OCI-LY1 (cell line): ENCODE measurements at regions not wholly inside any gene's neighbourhood (a gene's known extent, or its start where the extent isn't known, plus 50 kb on each side); places are given as distances from the start of the nearest gene placed in this dataset.

Experiments
- H2AFZ ChIP-seq: fragments of 200-600 bp; sonication (generic), shearing (Covaris generic); 2 replicates; pipeline ENCODE4 v1.6.0; 2014; ENCODE audit warnings: antibody characterized with exemption, mild to moderate bottlenecking, low read length
- H3F3A ChIP-seq: fragments of 200-600 bp; sonication (generic), shearing (Covaris generic); 2 replicates; pipeline ENCODE4 v1.6.0; 2014; ENCODE audit warnings: mild to moderate bottlenecking, antibody characterized with exemption, low read length, moderate library complexity; ENCODE audit not compliant: insufficient read depth
- H3K27ac ChIP-seq: fragments of 200-600 bp; sonication (generic); 2 replicates; pipeline ENCODE4 v1.5.1; 2014; ENCODE audit warnings: low read length, mixed run types, mild to moderate bottlenecking, low read depth; ENCODE audit not compliant: poor library complexity, severe bottlenecking
- H3K27me3 ChIP-seq: fragments of 200-600 bp; sonication (generic); 2 replicates; pipeline ENCODE4 v1.6.0; 2014; ENCODE audit warnings: antibody characterized with exemption, mild to moderate bottlenecking, low read length, moderate library complexity; ENCODE audit not compliant: insufficient read depth
- H3K36me3 ChIP-seq: fragments of 200-600 bp; sonication (generic); 2 replicates; pipeline ENCODE4 v1.6.1; 2014; ENCODE audit warnings: mild to moderate bottlenecking, antibody characterized with exemption, low read length, moderate library complexity, mixed read lengths; ENCODE audit not compliant: insufficient read depth
- H3K4me1 ChIP-seq: fragments of 200-600 bp; sonication (generic); 2 replicates; pipeline ENCODE4 v1.5.1; 2014; ENCODE audit warnings: mild to moderate bottlenecking, low read length, moderate library complexity; ENCODE audit not compliant: insufficient read depth, severe bottlenecking
- H3K4me2 ChIP-seq: fragments of 200-600 bp; sonication (generic), shearing (Covaris generic); 2 replicates; pipeline ENCODE4 v1.6.1; 2014; ENCODE audit warnings: low read length
- H3K4me3 ChIP-seq: fragments of 200-600 bp; sonication (generic); 2 replicates; pipeline ENCODE4 v1.5.1; 2014; ENCODE audit warnings: low read length, low read depth, mild to moderate bottlenecking, mixed read lengths; ENCODE audit not compliant: poor library complexity, severe bottlenecking
- H3K79me2 ChIP-seq: fragments of 200-600 bp; shearing (Covaris generic); 2 replicates; pipeline ENCODE4 v1.6.1; 2016; ENCODE audit warnings: mixed run types, low read length, mixed read lengths; ENCODE audit not compliant: insufficient read depth
- H3K9ac ChIP-seq: fragments of 200-600 bp; sonication (generic), shearing (Covaris generic); 2 replicates; pipeline ENCODE4 v1.6.1; 2014; ENCODE audit warnings: mild to moderate bottlenecking, low read length, mixed read lengths
- H3K9me2 ChIP-seq: fragments of 200-600 bp; sonication (generic), shearing (Covaris generic); 2 replicates; pipeline ENCODE4 v1.6.1; 2014; ENCODE audit warnings: low read depth, mild to moderate bottlenecking, low read length, mixed read lengths
- H3K9me3 ChIP-seq: fragments of 200-600 bp; shearing (Covaris generic); 2 replicates; pipeline ENCODE4 v1.6.1; 2014; ENCODE audit warnings: low read length, mixed read lengths
- H4K20me1 ChIP-seq: fragments of 200-600 bp; sonication (generic), shearing (Covaris generic); 2 replicates; pipeline ENCODE4 v1.6.0; 2016; ENCODE audit warnings: mild to moderate bottlenecking, low read length; ENCODE audit not compliant: insufficient read depth
- EZH2 ChIP-seq: fragments of 200-600 bp; sonication (generic), shearing (Covaris generic); IDR thresholded peaks from 2 replicates; pipeline ENCODE4 v1.8.0; 2017; ENCODE audit warnings: borderline replicate concordance, mixed run types, mild to moderate bottlenecking, antibody characterized with exemption, low read length, moderate library complexity, mixed read lengths
- TF ChIP-seq, protein P1 (sequence below): fragments of 200-600 bp; sonication (generic), shearing (Covaris generic); IDR thresholded peaks from 2 replicates; pipeline ENCODE4 v1.5.1; 2017; ENCODE audit warnings: mild to moderate bottlenecking, antibody characterized with exemption, low read length, moderate library complexity, mixed read lengths

DNA sequence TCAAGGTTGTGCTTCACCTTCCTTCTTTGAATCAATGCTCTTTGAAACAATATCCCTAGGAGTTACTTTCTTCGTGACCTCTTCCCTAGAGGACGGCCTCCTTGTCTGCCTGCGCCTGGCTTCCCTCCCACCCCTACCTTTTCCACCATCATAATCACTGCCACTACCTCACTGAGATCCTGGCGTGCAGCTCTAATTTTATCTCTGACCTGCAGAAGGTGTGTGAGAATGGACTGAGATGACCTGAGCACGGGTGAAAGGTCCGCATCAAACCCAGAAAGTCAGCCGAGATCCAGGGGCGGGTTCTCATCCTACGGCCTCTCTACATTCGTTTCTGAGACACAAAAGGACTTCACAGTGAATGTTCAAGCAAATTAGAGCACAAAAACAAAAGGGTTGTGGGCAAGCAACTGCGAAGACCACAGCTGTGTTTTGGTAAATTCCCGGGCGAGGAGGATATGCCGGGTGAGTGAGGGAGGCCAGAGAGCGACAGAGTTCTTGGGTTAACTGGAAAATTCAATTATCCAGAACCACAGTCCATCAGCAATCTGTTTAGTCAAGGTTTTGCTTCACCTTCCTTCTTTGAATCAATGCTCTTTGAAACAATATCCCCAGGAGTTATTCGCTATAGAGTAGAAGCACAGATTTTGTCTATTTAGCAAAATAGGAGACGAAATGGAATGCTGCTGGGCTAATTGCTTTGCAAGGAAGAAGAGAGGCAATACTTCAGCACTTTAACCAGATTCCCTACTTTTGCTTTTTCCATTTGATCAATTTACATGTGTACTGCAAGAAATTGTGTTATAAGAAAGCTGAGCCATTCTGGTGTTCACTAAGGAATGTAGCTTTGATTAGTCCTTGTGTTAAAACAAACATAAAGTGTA, 212.6 kb downstream of the ACKR3 start:
- Histone ChIP-seq H3K9me2 (no peaks in the 10 kb centered on the region), H3K79me2 (no peaks in the 10 kb centered on the region), H3K36me3 (no peaks in the 10 kb centered on the region), H3K9me3 (no peaks in the 10 kb centered on the region), H3K4me2 (no peak overlapping the region), H3F3A (no peaks in the 10 kb centered on the region), H3K27me3 (no peaks in the 10 kb centered on the region; the same call in 1 of the 2 replicates), H3K4me1 (no peaks in the 10 kb centered on the region), H3K27ac (no peak overlapping the region), H3K4me3 (no peak overlapping the region), H3K9ac (no peak overlapping the region), H2AFZ (no peak overlapping the region), H4K20me1 (no peaks in the 10 kb centered on the region)
- TF ChIP-seq EZH2 = no peak
- TF ChIP-seq, protein P1, sequence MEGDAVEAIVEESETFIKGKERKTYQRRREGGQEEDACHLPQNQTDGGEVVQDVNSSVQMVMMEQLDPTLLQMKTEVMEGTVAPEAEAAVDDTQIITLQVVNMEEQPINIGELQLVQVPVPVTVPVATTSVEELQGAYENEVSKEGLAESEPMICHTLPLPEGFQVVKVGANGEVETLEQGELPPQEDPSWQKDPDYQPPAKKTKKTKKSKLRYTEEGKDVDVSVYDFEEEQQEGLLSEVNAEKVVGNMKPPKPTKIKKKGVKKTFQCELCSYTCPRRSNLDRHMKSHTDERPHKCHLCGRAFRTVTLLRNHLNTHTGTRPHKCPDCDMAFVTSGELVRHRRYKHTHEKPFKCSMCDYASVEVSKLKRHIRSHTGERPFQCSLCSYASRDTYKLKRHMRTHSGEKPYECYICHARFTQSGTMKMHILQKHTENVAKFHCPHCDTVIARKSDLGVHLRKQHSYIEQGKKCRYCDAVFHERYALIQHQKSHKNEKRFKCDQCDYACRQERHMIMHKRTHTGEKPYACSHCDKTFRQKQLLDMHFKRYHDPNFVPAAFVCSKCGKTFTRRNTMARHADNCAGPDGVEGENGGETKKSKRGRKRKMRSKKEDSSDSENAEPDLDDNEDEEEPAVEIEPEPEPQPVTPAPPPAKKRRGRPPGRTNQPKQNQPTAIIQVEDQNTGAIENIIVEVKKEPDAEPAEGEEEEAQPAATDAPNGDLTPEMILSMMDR = no peak

DNA sequence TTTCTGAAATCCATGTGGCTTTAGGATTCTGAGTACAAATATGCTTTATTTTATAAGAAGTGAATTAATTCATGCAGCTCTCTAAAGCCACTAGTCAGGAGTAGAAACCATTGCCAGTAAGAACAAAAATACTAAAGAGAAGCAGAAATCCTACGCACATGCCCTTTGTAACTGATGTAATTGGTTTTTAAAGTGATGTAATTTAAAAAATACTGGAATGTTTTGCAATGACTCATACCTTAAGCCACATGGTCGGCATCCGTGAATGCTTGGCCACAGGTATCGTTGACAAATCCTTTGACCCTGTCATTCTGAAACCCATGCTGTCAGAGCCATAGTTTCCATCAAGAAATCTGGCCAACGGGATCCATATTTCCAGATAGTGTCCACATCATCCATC, 213.3 kb downstream of the ACKR3 start:
- no peaks in the 10 kb centered on the region for H3F3A ChIP-seq
- no peaks in the 10 kb centered on the region for H3K79me2 ChIP-seq
- H3K27ac ChIP-seq = no peak overlapping the region
- no peaks in the 10 kb centered on the region for H3K4me1 ChIP-seq
- H3K9me2 ChIP-seq = no peaks in the 10 kb centered on the region
- no peak overlapping the region for H2AFZ ChIP-seq
- H3K9ac ChIP-seq = no peak overlapping the region
- no peaks in the 10 kb centered on the region for H3K9me3 ChIP-seq
- H3K4me3 ChIP-seq = no peak overlapping the region
- H3K27me3 ChIP-seq = no peaks in the 10 kb centered on the region
- no peak overlapping the region for H3K4me2 ChIP-seq
- TF ChIP-seq EZH2 = no peak
- TF ChIP-seq, protein P1 = no peak
- no peaks in the 10 kb centered on the region for H3K36me3 ChIP-seq
- H4K20me1 ChIP-seq = no peaks in the 10 kb centered on the region

DNA sequence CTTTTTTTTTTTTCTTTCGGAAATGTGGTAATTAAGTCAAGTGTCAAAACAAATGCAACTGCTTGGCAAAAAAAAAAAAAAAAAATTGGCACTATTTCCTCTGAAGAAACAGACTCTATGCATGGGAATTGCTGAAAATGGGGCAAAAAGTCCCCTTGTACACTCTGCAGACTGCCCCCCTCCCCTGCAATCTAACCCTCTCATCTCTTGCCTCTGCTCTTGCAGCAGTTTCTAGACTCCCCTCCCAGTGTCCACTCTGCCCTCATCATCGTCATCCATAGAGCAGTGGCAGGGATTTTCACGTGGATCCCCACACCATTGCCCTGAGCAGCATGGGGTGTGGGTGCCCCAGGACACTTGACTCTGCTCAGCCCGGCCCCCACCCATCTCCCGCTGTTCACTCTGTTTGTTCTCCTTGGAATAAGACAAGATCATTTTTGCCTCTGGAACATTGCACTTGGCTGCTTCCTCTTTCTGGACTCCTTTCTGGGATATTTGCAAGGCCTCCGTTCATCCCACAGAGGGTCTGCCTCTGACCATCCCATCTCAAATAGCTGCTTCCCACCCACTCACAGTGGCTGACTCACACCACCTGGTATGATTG, 213.9 kb downstream of the ACKR3 start:
- Histone ChIP-seq H2AFZ (no peak overlapping the region), H3K27me3 (no peaks in the 10 kb centered on the region), H4K20me1 (no peaks in the 10 kb centered on the region), H3K27ac (no peak overlapping the region), H3K9ac (no peak overlapping the region), H3K79me2 (no peaks in the 10 kb centered on the region), H3K9me3 (no peaks in the 10 kb centered on the region), H3K36me3 (no peaks in the 10 kb centered on the region), H3F3A (no peaks in the 10 kb centered on the region), H3K4me2 (no peak overlapping the region), H3K9me2 (no peaks in the 10 kb centered on the region), H3K4me1 (no peaks in the 10 kb centered on the region), H3K4me3 (no peak overlapping the region)
- TF ChIP-seq, protein P1 = no peak
- no peak for TF ChIP-seq EZH2
